NCI-H345 treated with DMSO at 0.1 percent for 48 hours (cell line): ENCODE measurements at regions not wholly inside any gene's neighbourhood (a gene's known extent, or its start where the extent isn't known, plus 50 kb on each side); places are given as distances from the start of the nearest gene placed in this dataset.

ENCODE experiments used
- DNase-seq: peaks from one replicate; lab custom pipeline; 2025; ENCODE audit not compliant: unreplicated experiment; lab: John Stamatoyannopoulos, UW

- DNase-seq, result no peak
These were observed 326.2 kb upstream of the NAV3 start for GRCh38 chr12:77504466-77504865.

GRCh38 chr12:77500089-77500488 lies 330.6 kb upstream of the NAV3 start:
- DNase-seq, result no peak

- no peak for DNase-seq
These were observed 333.0 kb upstream of the NAV3 start for GRCh38 chr12:77497647-77498046.

DNA sequence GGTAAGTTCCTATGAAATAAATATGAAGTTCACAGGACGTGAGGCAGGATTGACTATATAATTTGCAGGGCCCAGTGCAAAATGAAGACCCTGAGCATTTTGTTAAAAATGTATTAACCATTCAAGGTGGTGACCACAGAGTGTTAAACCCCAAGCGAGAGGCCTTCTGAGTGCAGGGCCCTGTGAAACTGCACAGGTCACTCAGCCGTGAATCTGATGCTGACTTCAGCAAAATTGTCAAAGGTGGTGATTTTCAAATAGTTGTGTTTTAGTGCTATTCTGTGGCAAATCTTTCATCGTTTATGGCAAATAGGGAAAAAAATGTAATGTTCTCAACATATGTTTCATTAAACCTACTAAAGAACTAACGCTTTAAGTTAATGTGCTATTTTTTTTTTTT lies 334.0 kb upstream of the NAV3 start:
- no peak for DNase-seq

DNA sequence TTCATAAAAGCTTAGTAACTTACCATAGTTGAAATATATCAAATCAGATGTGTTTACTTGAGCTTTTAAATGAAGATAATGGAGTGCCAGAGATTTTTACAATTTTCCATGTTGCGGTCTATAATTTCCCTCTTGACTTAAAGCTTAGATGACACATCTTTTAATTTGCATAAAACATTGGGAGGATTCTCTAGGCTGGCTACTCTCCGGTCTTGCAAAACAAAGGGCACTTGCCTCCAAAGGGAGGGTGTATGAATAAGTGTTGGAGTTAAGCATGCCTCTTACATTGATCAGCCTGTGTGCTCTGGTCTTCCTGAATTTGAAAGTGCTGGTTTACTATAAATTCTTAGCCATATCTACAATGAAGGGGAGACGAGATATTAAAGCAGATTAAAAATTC lies 336.4 kb upstream of the NAV3 start:
- DNase-seq, result no peak

DNA sequence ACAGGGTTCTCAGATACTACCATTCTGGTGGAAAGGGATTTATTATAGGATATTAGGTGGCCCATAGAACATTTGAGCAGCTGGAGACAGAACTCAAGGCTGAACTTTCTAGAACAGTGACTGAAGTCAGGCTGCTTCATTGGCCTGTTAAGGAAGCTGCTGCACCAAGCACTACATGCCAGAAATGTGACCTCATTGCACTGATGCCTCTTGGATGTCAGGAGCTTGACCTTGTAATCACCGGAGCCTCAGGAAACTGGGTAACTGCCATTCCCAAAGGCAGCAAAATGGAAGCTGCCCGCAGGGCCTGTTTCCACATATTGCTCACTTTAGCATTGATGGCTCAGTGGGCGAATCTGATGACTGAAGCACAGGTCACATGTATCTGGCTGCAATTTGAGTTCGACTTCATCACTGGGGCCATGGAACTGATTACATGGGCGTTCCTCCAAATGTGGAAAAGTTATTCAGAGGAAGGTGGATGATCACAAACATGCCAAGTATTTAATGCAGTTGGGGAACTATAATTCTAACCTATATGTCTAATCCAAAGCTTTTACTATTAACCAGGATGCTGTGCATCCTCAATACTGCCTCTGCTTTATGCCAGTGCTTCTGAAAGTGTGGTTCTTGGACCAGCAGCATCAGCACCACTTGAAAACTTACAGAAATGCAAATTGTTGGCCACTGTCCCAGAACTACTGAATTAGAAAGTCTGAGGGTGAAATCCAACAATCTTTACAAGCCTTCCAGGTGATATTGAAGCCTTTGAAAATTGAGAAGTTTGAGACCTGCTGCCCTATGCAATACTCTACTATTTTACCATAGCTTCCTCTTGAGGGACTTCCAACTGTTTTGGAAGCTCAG lies 337.2 kb upstream of the NAV3 start:
- DNase-seq, result no peak

- DNase-seq, result no peak
These were observed 338.2 kb upstream of the NAV3 start for GRCh38 chr12:77492536-77492935.

GRCh38 chr12:77489331-77489970 lies 341.2 kb upstream of the NAV3 start:
- no peak for DNase-seq

GRCh38 chr12:77488041-77488620 lies 342.6 kb upstream of the NAV3 start:
- DNase-seq, result no peak

DNA sequence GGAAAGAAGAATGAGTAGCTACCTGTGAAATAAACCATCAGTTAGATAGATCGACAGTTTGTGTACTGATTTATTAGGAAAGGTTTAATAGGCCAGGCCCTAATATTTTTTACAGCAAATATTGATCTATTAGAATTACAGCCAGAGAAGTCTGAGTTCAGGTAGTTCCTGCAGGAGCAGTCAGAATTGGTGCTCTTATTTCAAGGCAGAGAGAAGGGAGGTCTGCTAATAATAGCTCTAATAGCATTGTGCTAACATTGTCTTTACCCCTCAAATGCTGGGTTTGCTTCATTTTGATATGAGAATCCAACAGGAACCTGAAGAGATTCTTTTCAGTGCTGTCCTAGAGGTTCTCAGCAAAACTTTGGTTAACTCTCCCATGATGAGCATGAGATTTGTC lies 343.8 kb upstream of the NAV3 start:
- no peak for DNase-seq

GRCh38 chr12:77485961-77486854 lies 344.5 kb upstream of the NAV3 start:
- DNase-seq, result no peak

GRCh38 chr12:77481687-77482086 lies 349.0 kb upstream of the NAV3 start:
- DNase-seq, result no peak

DNA sequence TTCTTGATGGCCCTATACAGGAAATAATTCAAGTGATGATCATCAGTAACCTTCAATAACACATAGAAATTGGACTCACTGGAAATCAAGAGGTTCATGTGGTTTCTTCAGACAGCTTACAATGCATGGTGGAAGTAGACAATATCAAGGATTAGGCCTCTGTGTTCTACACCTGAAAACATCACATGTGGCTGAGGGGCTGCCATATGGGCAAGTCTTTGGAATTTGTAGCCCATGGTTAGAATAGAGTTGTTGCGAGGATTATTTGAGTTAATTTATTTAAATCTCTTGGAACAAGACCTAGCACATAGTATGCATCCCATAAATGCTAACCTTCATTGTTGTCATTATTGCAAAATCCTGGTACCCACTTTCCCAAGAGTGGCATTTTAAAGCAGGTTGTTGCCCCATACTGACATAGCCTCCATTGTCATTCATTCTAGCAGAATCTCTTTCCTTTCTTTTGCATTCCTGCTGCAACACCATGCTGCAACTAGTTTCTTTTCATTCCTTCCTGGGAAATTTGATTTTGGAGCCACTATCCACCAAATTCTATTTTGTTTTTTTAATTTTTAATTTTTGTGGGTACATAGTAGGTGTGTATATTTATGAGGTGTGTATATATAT lies 352.7 kb upstream of the NAV3 start:
- DNase-seq, result no peak

DNA sequence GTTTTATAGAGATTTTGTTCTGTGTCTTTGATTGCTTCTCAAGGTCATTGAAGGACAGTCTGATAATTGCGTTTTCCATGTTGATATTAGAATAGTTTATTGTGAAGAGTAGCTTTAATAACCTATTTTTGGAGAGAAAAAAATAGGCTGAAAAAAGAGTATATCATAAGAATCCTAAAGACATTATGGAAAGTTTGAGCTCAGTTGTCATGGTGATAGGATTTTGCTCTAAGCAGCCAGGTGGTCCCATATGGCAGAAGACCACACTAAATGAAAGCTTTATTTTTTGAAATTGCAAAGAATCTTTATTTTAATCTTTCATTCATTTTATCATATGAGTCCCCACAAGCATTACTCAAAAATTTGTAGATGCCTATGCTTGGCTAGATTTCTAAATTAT lies 358.9 kb upstream of the NAV3 start:
- no peak for DNase-seq

DNA sequence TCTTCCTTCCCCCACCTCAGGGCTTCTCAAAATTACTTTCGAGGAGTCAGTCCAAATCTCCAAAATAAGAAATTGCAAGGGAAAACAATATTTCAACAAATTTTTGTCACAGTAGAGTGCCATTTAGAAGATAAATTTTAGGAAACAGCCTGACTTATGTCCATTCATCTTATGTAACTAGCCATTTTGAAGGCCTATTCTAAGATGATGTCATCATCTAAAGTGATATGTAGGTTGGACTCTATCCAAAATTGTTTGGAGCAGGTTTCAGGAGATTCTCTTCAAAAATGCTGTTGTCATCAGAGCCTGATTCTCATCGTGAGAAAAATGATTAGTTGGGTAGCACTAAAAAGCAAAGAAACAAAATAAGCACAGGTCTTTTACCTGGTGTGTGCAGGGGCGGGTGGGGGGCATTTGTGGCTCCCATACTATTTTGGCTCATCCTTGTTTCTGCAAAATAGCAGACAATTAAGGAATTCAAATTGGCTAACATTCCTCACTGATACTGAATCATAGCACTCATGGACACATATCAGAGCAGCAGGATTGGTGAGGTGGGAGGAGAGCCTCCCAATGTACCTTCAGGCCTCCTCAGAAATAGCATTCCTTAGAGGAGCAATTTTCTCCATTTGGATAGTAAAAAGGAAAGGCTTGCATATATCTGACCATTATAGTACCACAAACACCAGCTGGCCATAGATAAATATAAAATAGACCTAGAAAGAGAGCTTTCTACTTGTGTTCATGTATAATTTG lies 360.9 kb upstream of the NAV3 start:
- no peak for DNase-seq

DNA sequence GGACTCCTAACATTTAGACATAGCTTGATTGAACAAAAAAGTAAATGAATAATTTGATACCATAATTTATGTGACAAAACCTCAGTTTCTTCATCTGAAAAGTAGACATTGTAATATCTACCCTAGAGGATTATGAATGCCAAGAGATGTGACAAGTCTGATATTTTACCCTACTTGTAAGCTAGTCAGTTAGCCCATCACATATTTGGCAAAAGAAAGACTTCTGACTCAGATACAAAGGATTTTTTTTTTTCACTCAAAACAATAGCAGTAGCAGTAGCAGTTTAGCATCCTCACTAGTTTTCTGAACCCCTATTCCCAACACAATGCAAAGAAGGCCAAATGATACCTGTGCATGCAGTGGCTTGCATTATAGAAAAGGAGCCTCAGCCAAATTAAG lies 377.3 kb upstream of the E2F7 start:
- DNase-seq, result no peak

DNA sequence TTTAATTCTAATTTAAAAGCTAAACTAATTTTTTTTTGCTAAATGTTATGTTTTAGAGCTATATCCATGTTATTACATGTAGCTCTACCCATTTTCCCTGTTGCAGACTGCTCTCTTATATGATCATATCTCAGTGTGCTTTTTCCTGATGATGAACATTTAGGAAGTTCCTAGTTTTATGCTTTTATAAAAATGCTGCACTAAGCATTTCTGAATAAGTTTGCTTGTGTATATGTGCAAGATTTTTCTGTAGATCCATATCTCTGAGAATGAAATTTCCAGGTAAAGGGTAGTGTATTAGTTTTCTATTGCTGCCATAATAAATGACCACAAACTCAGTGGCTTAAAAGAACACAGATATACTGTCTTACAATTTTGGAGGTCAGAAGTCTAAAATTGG lies 374.4 kb upstream of the E2F7 start:
- DNase-seq, result no peak

DNA sequence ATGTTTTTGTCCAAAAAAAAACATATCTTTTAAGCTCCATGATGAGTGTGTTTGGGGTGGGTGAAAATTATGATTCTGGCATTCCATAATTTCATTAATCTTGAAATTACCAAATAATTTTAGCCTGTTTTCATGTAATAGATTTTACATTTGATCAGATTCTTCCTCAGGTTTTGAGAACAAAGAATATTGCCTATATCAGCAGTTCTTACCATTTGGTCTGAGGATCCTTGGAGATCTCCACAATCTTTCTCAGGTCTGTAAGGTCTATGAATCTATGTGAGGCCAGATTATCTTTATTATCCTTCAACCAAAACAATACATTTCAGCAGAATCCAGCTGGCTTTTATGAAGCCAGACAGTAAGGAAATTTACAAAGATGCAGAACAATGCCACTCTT lies 373.3 kb upstream of the E2F7 start:
- DNase-seq, result no peak

- DNase-seq, result no peak
These were observed 371.8 kb upstream of the E2F7 start for GRCh38 chr12:77437206-77437605.

GRCh38 chr12:77435446-77436091 lies 370.2 kb upstream of the E2F7 start:
- DNase-seq, result no peak
